HepG2 (cell line): ENCODE measurements at regions not wholly inside any gene's neighbourhood (a gene's known extent, or its start where the extent isn't known, plus 50 kb on each side); places are given as distances from the start of the nearest gene placed in this dataset.

Source experiments
- GZF1 ChIP-seq: sonication (generic); formaldehyde crosslinking; IDR thresholded peaks from 2 replicates; pipeline ENCODE4 v1.5.1; 2020; ENCODE audit warnings: mild to moderate bottlenecking, missing genetic modification reagents
- HOXA5 ChIP-seq: sonication (generic); formaldehyde crosslinking; IDR thresholded peaks from 2 replicates; pipeline ENCODE4 v1.4.0; 2020; ENCODE audit warnings: missing genetic modification reagents
- IRF2 ChIP-seq: IDR thresholded peaks from 2 replicates; pipeline ENCODE4 v1.6.1; 2018; ENCODE audit warnings: missing genetic modification reagents, missing compliant biosample characterization
- REXO4 ChIP-seq: sonication (generic); formaldehyde crosslinking; IDR thresholded peaks from 2 replicates; pipeline ENCODE4 v1.8.0; 2022; ENCODE audit warnings: missing genetic modification reagents, mild to moderate bottlenecking, borderline replicate concordance
- ZMYM4 ChIP-seq: sonication (generic); formaldehyde crosslinking; IDR thresholded peaks from 2 replicates; pipeline ENCODE4 v1.8.1; 2023; ENCODE audit warnings: mild to moderate bottlenecking, missing genetic modification reagents
- ZNF496 ChIP-seq: sonication (generic); formaldehyde crosslinking; IDR thresholded peaks from 2 replicates; pipeline ENCODE4 v1.8.1; 2023; ENCODE audit warnings: mild to moderate bottlenecking, moderate library complexity, missing genetic modification reagents; ENCODE audit not compliant: insufficient replicate concordance
- ZNF547 ChIP-seq: sonication (generic); formaldehyde crosslinking; IDR thresholded peaks from 2 replicates; pipeline ENCODE4 v1.5.1; 2020; ENCODE audit warnings: mild to moderate bottlenecking, missing genetic modification reagents
- TF ChIP-seq, protein P1 (sequence below), 2 experiments: sonication (generic) in 1 of 2; formaldehyde crosslinking in 1 of 2; IDR thresholded peaks; 2 replicates each; pipeline versions ENCODE4 v1.6.1 to v1.9.0; 2014 to 2022; ENCODE audit warnings: antibody characterized with exemption in 1 of 2, borderline replicate concordance in 1 of 2, inconsistent platforms in 1 of 2, low read depth in 1 of 2, missing genetic modification reagents in 1 of 2
- TF ChIP-seq, protein P2 (sequence below): sonication (generic); formaldehyde crosslinking; IDR thresholded peaks from 2 replicates; pipeline ENCODE4 v1.9.0; 2021; ENCODE audit warnings: missing genetic modification reagents, mild to moderate bottlenecking, borderline replicate concordance
- TF ChIP-seq, protein P3 (sequence below): sonication (generic); formaldehyde crosslinking; IDR thresholded peaks from 2 replicates; pipeline ENCODE4 v1.4.0; 2020; ENCODE audit warnings: missing genetic modification reagents
- TF ChIP-seq, protein P4 (sequence below): sonication (generic); formaldehyde crosslinking; IDR thresholded peaks from 2 replicates; pipeline ENCODE4 v1.8.0; 2022; ENCODE audit warnings: mild to moderate bottlenecking, missing genetic modification reagents; ENCODE audit not compliant: insufficient replicate concordance

DNA sequence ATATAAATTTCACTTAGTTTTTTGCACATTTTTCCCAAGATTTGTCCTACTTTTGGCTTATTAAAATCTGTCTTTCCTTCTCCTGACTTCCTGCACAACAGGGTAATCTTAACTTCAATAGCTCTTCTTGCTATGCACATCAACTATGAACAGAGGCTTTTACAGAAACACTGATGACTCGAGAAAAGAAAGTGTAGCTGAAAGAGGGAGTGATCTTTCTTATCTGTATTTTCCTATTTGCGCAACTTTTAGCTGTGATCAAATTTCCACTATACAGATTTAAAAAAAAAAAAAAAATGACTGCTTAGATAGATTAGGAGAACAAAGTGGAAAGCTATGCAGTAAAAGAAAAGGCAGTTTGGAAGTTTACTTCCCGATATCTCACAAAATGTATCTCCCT, 406.9 kb downstream of the LIG4 start (continued):
- TF ChIP-seq, protein P1, sequence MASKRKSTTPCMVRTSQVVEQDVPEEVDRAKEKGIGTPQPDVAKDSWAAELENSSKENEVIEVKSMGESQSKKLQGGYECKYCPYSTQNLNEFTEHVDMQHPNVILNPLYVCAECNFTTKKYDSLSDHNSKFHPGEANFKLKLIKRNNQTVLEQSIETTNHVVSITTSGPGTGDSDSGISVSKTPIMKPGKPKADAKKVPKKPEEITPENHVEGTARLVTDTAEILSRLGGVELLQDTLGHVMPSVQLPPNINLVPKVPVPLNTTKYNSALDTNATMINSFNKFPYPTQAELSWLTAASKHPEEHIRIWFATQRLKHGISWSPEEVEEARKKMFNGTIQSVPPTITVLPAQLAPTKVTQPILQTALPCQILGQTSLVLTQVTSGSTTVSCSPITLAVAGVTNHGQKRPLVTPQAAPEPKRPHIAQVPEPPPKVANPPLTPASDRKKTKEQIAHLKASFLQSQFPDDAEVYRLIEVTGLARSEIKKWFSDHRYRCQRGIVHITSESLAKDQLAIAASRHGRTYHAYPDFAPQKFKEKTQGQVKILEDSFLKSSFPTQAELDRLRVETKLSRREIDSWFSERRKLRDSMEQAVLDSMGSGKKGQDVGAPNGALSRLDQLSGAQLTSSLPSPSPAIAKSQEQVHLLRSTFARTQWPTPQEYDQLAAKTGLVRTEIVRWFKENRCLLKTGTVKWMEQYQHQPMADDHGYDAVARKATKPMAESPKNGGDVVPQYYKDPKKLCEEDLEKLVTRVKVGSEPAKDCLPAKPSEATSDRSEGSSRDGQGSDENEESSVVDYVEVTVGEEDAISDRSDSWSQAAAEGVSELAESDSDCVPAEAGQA (IDR thresholded peaks at IDR 0.05; ENCODE audit: low read depth) = no peak
- TF ChIP-seq, protein P1 (CRISPR knock-in tag; IDR thresholded peaks at IDR 0.05; ENCODE audit: borderline replicate concordance) = no peak
- TF ChIP-seq, protein P2, sequence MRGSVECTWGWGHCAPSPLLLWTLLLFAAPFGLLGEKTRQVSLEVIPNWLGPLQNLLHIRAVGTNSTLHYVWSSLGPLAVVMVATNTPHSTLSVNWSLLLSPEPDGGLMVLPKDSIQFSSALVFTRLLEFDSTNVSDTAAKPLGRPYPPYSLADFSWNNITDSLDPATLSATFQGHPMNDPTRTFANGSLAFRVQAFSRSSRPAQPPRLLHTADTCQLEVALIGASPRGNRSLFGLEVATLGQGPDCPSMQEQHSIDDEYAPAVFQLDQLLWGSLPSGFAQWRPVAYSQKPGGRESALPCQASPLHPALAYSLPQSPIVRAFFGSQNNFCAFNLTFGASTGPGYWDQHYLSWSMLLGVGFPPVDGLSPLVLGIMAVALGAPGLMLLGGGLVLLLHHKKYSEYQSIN (CRISPR knock-in tag) = no peak
- TF ChIP-seq ZNF496 (CRISPR knock-in tag) = no peak
- no peak for TF ChIP-seq REXO4 (CRISPR knock-in tag)
- TF ChIP-seq HOXA5 (CRISPR knock-in tag) = no peak
- TF ChIP-seq IRF2 = no peak
- TF ChIP-seq ZMYM4 = no peak
- no peak for TF ChIP-seq GZF1 (CRISPR knock-in tag)
- no peak for TF ChIP-seq ZNF547 (CRISPR knock-in tag)
- TF ChIP-seq, protein P3, sequence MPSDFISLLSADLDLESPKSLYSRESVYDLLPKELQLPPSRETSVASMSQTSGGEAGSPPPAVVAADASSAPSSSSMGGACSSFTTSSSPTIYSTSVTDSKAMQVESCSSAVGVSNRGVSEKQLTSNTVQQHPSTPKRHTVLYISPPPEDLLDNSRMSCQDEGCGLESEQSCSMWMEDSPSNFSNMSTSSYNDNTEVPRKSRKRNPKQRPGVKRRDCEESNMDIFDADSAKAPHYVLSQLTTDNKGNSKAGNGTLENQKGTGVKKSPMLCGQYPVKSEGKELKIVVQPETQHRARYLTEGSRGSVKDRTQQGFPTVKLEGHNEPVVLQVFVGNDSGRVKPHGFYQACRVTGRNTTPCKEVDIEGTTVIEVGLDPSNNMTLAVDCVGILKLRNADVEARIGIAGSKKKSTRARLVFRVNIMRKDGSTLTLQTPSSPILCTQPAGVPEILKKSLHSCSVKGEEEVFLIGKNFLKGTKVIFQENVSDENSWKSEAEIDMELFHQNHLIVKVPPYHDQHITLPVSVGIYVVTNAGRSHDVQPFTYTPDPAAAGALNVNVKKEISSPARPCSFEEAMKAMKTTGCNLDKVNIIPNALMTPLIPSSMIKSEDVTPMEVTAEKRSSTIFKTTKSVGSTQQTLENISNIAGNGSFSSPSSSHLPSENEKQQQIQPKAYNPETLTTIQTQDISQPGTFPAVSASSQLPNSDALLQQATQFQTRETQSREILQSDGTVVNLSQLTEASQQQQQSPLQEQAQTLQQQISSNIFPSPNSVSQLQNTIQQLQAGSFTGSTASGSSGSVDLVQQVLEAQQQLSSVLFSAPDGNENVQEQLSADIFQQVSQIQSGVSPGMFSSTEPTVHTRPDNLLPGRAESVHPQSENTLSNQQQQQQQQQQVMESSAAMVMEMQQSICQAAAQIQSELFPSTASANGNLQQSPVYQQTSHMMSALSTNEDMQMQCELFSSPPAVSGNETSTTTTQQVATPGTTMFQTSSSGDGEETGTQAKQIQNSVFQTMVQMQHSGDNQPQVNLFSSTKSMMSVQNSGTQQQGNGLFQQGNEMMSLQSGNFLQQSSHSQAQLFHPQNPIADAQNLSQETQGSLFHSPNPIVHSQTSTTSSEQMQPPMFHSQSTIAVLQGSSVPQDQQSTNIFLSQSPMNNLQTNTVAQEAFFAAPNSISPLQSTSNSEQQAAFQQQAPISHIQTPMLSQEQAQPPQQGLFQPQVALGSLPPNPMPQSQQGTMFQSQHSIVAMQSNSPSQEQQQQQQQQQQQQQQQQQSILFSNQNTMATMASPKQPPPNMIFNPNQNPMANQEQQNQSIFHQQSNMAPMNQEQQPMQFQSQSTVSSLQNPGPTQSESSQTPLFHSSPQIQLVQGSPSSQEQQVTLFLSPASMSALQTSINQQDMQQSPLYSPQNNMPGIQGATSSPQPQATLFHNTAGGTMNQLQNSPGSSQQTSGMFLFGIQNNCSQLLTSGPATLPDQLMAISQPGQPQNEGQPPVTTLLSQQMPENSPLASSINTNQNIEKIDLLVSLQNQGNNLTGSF = no peak
- TF ChIP-seq, protein P4, sequence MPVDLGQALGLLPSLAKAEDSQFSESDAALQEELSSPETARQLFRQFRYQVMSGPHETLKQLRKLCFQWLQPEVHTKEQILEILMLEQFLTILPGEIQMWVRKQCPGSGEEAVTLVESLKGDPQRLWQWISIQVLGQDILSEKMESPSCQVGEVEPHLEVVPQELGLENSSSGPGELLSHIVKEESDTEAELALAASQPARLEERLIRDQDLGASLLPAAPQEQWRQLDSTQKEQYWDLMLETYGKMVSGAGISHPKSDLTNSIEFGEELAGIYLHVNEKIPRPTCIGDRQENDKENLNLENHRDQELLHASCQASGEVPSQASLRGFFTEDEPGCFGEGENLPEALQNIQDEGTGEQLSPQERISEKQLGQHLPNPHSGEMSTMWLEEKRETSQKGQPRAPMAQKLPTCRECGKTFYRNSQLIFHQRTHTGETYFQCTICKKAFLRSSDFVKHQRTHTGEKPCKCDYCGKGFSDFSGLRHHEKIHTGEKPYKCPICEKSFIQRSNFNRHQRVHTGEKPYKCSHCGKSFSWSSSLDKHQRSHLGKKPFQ (CRISPR knock-in tag) = no peak
